ENCODE measurements at regions not wholly inside any gene's neighbourhood (a gene's known extent, or its start where the extent isn't known, plus 50 kb on each side); places are given as distances from the start of the nearest gene placed in this dataset.

GRCh38 chr3:161602918-161603317, 106.3 kb downstream of the OTOL1 start:
- no peaks in the 10 kb centered on the region for H4K20me1 ChIP-seq (ENCODE audit: insufficient read depth)
- no TSS peak for BruUV-seq (replicated peaks)
- CTCF ChIA-PET: no interaction called here
- ATAC-seq: no peak
- H3K79me2 ChIP-seq (ENCODE audit: insufficient read depth, low read length): no peaks in the 10 kb centered on the region
- intact Hi-C loops (cut with micrococcal nuclease): no loop called here
- no peaks in the 10 kb centered on the region for H3K36me3 ChIP-seq (ENCODE audit: control insufficient read depth in 1 of 2, insufficient read depth in 2 of 2, low read length in 2 of 2)
- RAD21 ChIA-PET (ENCODE audit: low non-redundant PET in 1 of 2, low total read pairs in 2 of 2, uncharacterized antibody in 2 of 2, unreplicated experiment in 2 of 2): no interaction called here
- no peak overlapping the region for H3K9ac ChIP-seq (ENCODE audit: low read length)
- H3K4me1 ChIP-seq (ENCODE audit: control insufficient read depth in 1 of 2, insufficient read depth in 2 of 2, low read length in 2 of 2): no peaks in the 10 kb centered on the region
- H3K9me3 ChIP-seq (ENCODE audit: control insufficient read depth in 1 of 2, insufficient read depth in 1 of 2, low read depth in 1 of 2, low read length in 2 of 2): no peaks in the 10 kb centered on the region
- H2AFZ ChIP-seq (ENCODE audit: low read depth, low read length, poor library complexity, severe bottlenecking): no peak overlapping the region
- no peak for DNase-seq (ENCODE audit: low read depth, low spot score)
- no peaks in the 10 kb centered on the region for H3K27me3 ChIP-seq (ENCODE audit: insufficient read depth, low read length)
- no peak overlapping the region for H3K27ac ChIP-seq (ENCODE audit: low read depth, low read length)
- H3K9me2 ChIP-seq (ENCODE audit: insufficient read depth): no peaks in the 10 kb centered on the region
- TF ChIP-seq EGR1 (IDR thresholded peaks at IDR 0.05; ENCODE audit: low read depth) (no peak), ZFX (IDR thresholded peaks at IDR 0.05) (no peak), RAD21 (IDR thresholded peaks at IDR 0.05; ENCODE audit: low read depth) (no peak), SP1 (IDR thresholded peaks at IDR 0.05; ENCODE audit: low read depth) (no peak), CTCF (IDR thresholded peaks at IDR 0.05 in 2 of 3, conservative IDR thresholded peaks at IDR 0.05 in 1 of 3; ENCODE audit: borderline replicate concordance in 1 of 3, insufficient read depth in 1 of 3, low read depth in 2 of 3, low read length in 2 of 3) (no peak)
- no peak overlapping the region for H3K4me2 ChIP-seq (ENCODE audit: low read length)
- no peak overlapping the region for H3K4me3 ChIP-seq (replicated peaks in 1 of 2; ENCODE audit: low read depth in 1 of 2, low read length in 2 of 2)
- POLR2A ChIA-PET: no interaction called here

- no peaks in the 10 kb centered on the region; the same call in 1 of the 2 replicates for H4K20me1 ChIP-seq (ENCODE audit: insufficient read depth)
- H3K9me2 ChIP-seq (ENCODE audit: insufficient read depth): no peaks in the 10 kb centered on the region
- no peaks in the 10 kb centered on the region for H3K4me1 ChIP-seq (ENCODE audit: control insufficient read depth in 1 of 2, insufficient read depth in 2 of 2, low read length in 2 of 2)
- H3K9me3 ChIP-seq (ENCODE audit: control insufficient read depth in 1 of 2, insufficient read depth in 1 of 2, low read depth in 1 of 2, low read length in 2 of 2): no peaks in the 10 kb centered on the region
- DNase-seq (ENCODE audit: low read depth, low spot score): no peak
- BruUV-seq (replicated peaks): no TSS peak
- H3K4me2 ChIP-seq (ENCODE audit: low read length): no peak overlapping the region
- H3K4me3 ChIP-seq (replicated peaks in 1 of 2; ENCODE audit: low read depth in 1 of 2, low read length in 2 of 2): no peak overlapping the region
- no peaks in the 10 kb centered on the region for H3K27me3 ChIP-seq (ENCODE audit: insufficient read depth, low read length)
- TF ChIP-seq SP1 (IDR thresholded peaks at IDR 0.05; ENCODE audit: low read depth): no peak
- no peak for TF ChIP-seq EGR1 (IDR thresholded peaks at IDR 0.05; ENCODE audit: low read depth)
- TF ChIP-seq, protein P1, sequence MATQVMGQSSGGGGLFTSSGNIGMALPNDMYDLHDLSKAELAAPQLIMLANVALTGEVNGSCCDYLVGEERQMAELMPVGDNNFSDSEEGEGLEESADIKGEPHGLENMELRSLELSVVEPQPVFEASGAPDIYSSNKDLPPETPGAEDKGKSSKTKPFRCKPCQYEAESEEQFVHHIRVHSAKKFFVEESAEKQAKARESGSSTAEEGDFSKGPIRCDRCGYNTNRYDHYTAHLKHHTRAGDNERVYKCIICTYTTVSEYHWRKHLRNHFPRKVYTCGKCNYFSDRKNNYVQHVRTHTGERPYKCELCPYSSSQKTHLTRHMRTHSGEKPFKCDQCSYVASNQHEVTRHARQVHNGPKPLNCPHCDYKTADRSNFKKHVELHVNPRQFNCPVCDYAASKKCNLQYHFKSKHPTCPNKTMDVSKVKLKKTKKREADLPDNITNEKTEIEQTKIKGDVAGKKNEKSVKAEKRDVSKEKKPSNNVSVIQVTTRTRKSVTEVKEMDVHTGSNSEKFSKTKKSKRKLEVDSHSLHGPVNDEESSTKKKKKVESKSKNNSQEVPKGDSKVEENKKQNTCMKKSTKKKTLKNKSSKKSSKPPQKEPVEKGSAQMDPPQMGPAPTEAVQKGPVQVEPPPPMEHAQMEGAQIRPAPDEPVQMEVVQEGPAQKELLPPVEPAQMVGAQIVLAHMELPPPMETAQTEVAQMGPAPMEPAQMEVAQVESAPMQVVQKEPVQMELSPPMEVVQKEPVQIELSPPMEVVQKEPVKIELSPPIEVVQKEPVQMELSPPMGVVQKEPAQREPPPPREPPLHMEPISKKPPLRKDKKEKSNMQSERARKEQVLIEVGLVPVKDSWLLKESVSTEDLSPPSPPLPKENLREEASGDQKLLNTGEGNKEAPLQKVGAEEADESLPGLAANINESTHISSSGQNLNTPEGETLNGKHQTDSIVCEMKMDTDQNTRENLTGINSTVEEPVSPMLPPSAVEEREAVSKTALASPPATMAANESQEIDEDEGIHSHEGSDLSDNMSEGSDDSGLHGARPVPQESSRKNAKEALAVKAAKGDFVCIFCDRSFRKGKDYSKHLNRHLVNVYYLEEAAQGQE (IDR thresholded peaks at IDR 0.05; ENCODE audit: low read depth): no peak
- TF ChIP-seq, protein P2, sequence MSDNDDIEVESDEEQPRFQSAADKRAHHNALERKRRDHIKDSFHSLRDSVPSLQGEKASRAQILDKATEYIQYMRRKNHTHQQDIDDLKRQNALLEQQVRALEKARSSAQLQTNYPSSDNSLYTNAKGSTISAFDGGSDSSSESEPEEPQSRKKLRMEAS (IDR thresholded peaks at IDR 0.05): no peak
- TF ChIP-seq ZFX (IDR thresholded peaks at IDR 0.05): no peak
- TF ChIP-seq EZH2phosphoT487 (IDR thresholded peaks at IDR 0.05; ENCODE audit: borderline replicate concordance): no peak
- TF ChIP-seq POLR2A (IDR thresholded peaks at IDR 0.05; ENCODE audit: borderline replicate concordance, extremely low read depth, insufficient read depth, insufficient read length): no peak
- TF ChIP-seq FOSL1 (IDR thresholded peaks at IDR 0.05; ENCODE audit: low read depth): no peak
- H3K79me2 ChIP-seq (ENCODE audit: insufficient read depth, low read length): no peaks in the 10 kb centered on the region
- no peak overlapping the region for H2AFZ ChIP-seq (ENCODE audit: low read depth, low read length, poor library complexity, severe bottlenecking)
- CTCF ChIA-PET: no interaction called here
- H3K9ac ChIP-seq (ENCODE audit: low read length): no peak overlapping the region
- ATAC-seq: no peak
- no peaks in the 10 kb centered on the region for H3K36me3 ChIP-seq (ENCODE audit: control insufficient read depth in 1 of 2, insufficient read depth in 2 of 2, low read length in 2 of 2)
- H3K27ac ChIP-seq (ENCODE audit: low read depth, low read length): no peak overlapping the region
- POLR2A ChIA-PET: no interaction called here
- intact Hi-C loops (cut with micrococcal nuclease): no loop called here
- RAD21 ChIA-PET (ENCODE audit: low non-redundant PET in 1 of 2, low total read pairs in 2 of 2, uncharacterized antibody in 2 of 2, unreplicated experiment in 2 of 2): no interaction called here
Observed at GRCh38 chr3:161607056-161607455, 110.4 kb downstream of the OTOL1 start.

Measured in HCT116 (cell line).